HK-2 (cell line): ENCODE measurements at regions not wholly inside any gene's neighbourhood (a gene's known extent, or its start where the extent isn't known, plus 50 kb on each side); places are given as distances from the start of the nearest gene placed in this dataset.

ENCODE experiments used
- DNase-seq: peaks from one replicate; pipeline ENCODE4 v3.0.0-alpha.2; 2018; ENCODE audit not compliant: unreplicated experiment

GRCh38 chr11:8826139-8826786 is 84.7 kb upstream of the AKIP1 start:
- DNase-seq: no peak

GRCh38 chr11:8826901-8827560 is 84.0 kb upstream of the AKIP1 start:
- DNase-seq: no peak

- no peak for DNase-seq
Observed at GRCh38 chr11:8828046-8828445, 82.9 kb upstream of the AKIP1 start.

DNA sequence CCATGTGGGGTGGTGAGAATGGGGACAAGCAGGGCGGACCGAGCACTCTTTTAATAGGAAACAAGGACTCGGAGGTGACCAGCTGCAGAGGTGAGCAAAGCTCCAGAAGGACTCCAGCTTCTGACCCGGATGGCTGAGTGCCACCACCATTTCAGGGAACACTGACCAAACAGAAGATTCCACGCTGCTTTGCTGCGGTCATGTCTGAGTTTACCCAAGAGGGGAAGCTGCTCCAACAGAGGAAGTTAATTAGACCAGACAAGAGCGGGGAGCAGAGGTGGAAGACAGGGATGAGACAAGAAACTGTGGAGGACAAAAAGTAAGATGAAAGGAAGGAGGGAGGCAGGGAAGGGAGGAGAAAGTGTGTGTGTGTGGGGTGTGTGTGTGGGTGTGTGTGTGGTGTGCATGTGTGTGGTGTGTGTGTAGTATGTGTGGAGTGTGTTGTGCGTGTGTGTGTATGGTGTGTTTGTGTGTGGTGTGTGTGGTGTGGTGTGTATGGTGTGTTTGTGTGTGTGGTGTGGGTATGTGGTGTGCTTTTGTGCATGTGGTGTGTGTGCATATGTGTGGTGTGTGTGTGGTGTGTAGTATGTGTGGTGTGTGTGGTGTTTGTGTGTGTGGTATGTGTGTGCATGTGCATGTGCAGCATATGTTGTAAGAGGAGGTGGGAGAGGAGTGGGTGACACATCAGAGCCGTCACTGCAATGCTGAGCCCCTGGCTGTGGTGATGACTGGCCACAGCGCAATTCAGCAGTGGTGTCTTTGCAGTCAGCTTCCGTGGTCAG is 82.2 kb upstream of the AKIP1 start:
- DNase-seq: no peak

- DNase-seq: no peak
Observed at GRCh38 chr11:8829556-8829955, 81.4 kb upstream of the AKIP1 start.

DNA sequence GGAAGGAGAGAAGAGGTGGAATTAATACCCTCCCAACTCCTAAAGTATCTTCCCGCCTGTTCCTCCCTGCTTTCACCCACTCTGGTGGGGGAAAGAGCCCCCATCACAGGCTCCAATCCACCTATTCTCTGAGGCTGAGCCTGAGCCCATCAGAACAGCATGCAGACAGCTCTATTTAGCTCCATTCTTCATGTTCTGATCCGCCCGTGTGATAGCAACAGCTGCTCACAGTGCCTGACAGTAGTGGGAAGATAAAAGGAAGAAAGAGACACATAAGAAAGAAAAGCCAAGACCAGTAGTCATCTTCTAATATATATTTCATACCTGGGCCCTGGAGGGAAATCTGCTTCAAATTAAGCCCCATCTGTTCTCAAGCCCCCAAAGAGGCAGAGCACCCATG is 80.3 kb upstream of the AKIP1 start:
- DNase-seq: no peak

DNA sequence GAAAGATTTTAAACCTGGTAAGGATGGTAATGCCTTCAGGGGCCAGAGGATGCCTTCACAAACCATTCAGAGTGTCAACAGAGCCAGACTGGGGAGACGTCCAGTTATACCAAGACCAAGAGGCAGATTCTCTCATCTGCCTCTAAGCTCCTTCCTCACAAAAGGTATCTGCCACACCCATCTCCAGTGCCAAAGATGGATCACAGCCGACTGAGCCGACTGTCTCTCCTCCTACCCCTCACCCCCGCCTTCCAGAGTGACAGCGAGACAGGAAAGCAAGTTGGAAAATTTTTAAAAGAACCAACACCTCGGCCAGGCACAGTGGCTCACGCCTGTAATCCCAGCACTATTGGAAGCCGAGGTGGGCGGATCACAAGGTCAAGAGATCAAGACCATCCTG is 79.1 kb upstream of the AKIP1 start:
- no peak for DNase-seq

DNA sequence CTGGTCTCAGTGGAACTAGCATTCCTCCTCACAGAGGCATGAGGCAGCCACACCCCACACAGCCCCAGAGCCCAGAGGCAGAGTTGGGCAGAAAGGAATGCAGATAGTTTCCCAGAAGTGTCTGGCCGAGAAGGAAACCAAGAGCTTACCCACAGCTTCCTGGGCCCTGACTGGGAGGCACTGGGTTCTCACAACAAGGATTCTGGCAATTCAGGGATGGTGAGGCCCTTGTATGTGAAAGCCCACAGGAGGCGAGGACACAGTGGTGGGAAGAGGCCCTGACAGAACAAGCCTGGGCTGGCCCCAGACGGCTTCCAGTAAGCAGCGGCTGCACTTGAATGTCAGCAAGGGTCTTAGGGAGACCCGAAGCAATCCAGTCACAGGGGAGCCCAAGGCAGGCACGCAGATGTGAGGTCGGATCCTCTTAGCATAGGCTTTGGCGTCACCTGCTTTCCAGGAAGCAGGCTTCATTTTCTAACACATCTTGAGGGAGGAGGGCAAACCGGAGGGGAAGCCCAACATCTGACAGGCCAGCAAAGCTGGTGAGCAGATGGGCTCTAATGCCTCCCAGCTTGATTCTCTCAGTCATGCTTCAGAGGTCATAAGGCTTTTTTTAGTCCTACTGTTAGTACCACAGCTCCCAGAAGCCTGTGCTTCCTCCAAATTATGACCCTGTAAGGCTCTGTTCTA is 78.3 kb upstream of the AKIP1 start:
- DNase-seq: peak; percentile 36

DNA sequence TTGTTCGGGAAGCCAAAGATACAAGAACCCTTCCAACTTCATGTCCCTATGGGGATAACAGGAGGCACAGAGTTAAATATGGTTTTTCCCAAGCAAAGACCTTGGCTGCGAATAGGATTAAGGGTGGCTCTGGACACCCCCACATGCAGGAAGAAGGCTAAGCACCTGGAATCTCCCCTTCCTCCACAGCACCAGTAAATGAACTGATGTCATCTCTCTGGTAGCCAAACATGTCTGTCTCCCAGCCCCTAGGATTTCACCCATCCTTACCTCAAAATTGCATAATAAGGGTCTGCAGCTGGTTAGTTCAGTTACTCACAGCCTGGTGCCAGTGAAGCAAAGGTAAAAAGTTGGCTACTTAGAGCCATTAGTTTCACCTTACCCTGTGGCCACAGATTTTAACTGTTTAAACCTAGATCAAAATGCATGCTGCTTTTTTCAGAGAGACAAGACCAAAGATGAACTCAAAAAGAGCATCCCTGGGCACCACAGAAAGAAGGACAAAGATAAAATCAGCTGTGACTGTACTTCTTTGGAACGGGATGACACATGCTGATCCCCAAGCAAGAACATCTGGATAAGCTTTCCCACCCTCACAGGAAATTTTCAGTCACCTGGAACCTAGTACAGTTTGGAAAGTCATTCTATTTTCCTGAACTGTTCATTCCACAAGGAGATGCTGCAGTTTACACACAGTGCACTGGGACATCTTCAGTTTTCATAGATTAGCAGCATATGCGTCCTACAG is 77.2 kb upstream of the AKIP1 start:
- no peak for DNase-seq

DNA sequence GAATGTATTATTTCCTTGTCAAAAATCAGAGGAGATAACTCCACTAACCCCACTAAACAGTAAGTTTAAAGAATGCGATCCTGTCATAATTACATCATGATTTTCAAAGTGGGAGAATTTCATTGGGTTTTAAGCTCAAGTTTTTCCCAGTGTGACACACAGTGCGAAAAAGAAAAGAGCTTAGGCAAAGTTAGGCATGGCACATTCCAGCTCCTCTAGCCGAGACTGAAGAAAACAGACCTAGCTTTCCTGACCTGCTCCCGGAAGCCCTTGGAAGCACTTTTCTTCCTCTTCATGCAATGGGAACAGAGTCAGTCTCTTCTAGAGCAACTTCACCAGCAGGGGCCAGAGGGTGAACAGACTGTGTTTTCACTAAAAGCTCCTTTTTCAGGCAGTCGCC is 76.6 kb upstream of the AKIP1 start:
- no peak for DNase-seq

DNA sequence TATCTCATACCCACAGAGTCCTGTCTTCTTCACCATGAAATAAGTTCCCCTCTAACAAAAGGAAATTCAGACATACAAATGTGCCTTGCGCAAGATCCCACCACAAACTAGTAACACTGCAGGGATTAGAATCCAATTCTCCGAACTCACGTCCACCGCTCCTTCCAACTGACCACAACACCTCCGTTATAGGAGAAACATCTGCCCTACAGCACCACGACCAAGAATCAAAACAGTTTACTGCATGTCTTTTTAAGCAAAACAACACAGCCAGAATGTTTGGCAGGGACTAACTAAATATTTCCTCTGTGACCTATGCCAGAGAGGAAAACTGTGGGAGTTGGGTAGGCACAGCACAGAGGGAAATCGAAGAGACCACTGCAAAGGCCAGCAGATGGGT is 72.7 kb upstream of the AKIP1 start:
- DNase-seq: no peak

GRCh38 chr11:8839306-8839956 is 71.6 kb upstream of the AKIP1 start:
- no peak for DNase-seq

- peak; percentile 12 for DNase-seq
Observed at GRCh38 chr11:8839957-8840945, 70.7 kb upstream of the AKIP1 start.

DNA sequence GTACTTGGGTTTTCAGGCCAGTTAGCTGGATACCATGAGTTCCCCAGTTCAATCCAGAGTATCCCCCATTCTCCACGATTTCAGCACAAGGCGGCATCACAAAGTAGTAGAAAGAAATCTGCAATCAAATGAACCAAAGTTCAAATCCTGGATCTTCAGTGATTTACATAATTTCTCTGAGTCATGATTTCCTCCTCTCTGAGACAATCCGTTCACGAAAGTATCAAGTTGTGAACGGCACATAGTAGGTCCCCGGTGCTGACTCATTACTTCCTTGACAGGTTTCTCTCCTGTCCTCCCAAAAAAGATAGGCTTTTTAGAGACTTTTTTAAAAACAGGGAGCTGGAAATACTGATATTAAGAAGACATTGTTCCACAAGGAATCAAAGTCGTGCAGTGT is 69.1 kb upstream of the AKIP1 start:
- DNase-seq: no peak

DNA sequence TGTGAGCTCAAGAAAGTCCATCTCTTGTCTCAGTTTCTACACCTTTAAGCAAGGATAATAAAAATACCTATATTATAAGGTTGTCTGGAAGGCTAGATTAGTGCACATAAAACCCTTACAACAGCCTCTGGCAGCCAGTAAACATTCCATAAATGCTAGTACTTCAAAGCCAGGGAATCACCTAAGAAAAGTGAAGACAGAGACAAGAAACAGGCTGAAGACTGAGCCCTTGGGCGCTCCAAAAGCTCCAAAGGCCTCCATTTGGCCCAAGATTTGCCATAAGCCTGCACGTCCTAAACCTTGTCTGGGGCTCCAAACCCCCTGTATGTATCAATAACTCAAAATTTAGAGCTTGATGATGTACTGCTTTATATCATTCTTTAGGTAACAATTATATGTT is 52.2 kb upstream of the AKIP1 start:
- no peak for DNase-seq
